GM12865 (cell line): ENCODE measurements at regions not wholly inside any gene's neighbourhood (a gene's known extent, or its start where the extent isn't known, plus 50 kb on each side); places are given as distances from the start of the nearest gene placed in this dataset.

ENCODE experiments used
- DNase-seq: peaks from one replicate; pipeline ENCODE4 v3.0.0; 2010; ENCODE audit warnings: low read depth
- H3K4me3 ChIP-seq: 2 replicates; pipeline ENCODE4 v1.5.1; 2011; ENCODE audit warnings: mild to moderate bottlenecking, low read depth, low read length, control low read depth
- TF ChIP-seq, protein P1 (sequence below): IDR thresholded peaks from 2 replicates; pipeline ENCODE4 v1.5.1; 2011; ENCODE audit warnings: low read length, control low read depth, low read depth, inconsistent platforms; ENCODE audit not compliant: insufficient read depth; ENCODE audit errors: missing control alignments

DNA sequence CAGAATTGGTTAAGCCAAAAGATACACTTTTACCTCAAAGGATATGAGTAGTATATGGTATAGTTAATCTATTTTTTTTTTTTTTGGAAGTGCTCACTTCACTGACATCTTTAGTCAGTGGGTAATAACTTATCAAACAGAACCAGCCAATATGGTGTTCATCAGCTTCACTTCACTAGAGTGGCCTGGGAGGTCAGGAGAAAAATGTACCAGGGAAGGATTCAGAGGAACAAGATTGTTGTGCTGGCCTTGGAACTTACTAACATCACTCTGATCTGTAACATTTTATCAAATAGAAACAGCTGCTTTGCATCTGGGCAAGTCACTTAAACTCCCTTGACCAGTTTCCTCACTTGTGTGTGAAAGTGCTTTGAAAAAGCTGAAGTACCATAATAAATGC, 962.7 kb downstream of the BCL11A start:
- TF ChIP-seq, protein P1, sequence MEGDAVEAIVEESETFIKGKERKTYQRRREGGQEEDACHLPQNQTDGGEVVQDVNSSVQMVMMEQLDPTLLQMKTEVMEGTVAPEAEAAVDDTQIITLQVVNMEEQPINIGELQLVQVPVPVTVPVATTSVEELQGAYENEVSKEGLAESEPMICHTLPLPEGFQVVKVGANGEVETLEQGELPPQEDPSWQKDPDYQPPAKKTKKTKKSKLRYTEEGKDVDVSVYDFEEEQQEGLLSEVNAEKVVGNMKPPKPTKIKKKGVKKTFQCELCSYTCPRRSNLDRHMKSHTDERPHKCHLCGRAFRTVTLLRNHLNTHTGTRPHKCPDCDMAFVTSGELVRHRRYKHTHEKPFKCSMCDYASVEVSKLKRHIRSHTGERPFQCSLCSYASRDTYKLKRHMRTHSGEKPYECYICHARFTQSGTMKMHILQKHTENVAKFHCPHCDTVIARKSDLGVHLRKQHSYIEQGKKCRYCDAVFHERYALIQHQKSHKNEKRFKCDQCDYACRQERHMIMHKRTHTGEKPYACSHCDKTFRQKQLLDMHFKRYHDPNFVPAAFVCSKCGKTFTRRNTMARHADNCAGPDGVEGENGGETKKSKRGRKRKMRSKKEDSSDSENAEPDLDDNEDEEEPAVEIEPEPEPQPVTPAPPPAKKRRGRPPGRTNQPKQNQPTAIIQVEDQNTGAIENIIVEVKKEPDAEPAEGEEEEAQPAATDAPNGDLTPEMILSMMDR: no peak
- no peak for DNase-seq

DNA sequence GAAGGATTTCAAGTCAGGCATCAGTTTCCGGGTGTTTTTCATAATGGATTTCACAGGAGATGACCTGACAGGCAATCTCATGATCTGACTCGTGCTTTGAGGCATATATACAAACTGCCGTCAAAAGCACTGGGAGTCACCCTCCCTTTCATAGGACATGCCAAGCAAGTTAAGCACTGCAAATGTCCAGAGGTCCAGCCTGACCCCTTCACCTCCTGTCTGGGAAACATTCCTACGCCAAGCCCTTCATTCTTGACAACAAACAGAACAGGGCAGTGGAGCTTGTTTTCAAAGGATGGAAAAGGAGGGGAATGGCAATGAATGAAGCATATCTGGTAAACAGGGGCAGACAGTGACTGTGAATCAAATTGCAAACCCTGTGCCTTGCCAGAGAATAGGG, 963.6 kb downstream of the BCL11A start:
- no peak for DNase-seq
- no peak overlapping the region for H3K4me3 ChIP-seq
- TF ChIP-seq, protein P1: no peak

More for the DNA sequence above, 962.7 kb downstream of the BCL11A start:
- no peak overlapping the region for H3K4me3 ChIP-seq

DNA sequence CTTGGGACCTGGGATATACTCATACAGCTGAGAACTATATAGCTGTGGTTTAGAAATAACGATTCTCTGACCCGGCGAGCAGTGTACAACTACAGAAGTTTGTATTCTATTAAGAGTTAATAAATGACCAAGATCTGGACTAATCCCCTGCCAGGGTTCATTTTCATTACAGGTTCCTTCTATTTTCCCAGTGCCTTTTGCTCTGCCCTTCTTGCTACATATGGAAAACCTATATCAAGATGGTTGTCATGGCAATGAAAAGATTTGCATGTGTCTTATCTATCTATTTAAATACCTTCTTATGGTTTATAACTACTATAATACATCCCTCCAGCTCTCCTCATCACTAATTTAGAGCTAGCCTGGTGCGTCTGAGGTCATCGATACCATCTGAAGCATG, 965.2 kb downstream of the BCL11A start:
- DNase-seq: no peak
- H3K4me3 ChIP-seq: no peak overlapping the region

DNA sequence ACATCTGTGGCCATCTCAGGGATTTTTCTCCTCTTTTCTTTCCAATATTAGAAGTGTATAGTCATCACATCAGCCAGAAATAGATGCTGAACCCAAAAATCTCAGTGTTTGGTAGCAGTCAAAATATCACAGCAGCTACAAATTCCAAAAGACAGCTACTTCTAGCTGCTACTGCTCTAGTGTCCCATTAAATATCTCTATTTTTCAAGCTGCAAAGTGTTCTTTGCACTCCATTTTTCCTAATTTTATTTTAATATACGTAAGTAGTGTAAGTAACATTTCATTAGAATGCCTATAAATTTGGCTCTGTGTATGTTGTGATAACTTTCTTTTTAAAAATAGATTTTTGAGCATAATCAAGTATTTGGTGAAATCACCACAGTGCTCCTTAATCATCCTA, 967.3 kb downstream of the BCL11A start:
- no peak overlapping the region for H3K4me3 ChIP-seq
- TF ChIP-seq, protein P1: no peak
- DNase-seq: no peak

More for the DNA sequence above, 965.2 kb downstream of the BCL11A start:
- TF ChIP-seq, protein P1: no peak

DNA sequence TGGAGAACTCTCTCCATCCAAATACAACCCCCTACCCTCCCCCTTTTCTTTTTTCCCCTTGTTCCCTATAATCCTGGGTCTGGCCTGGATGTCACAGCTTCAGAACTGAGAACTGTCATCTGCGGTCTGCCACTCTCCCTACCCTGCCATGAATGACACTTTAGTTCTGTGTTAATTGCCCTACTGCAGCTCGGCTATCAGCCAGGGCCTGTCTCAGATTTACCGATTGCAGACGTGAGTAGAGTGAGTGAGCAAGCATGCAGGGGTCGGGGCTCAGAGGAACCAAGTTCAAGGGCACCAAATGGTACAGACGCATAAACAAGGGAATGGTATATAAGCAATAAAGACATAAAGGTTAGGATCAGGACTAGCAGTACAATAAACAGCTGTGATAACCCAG, 967.8 kb downstream of the BCL11A start:
- no peak for DNase-seq
- TF ChIP-seq, protein P1: no peak
- no peak overlapping the region for H3K4me3 ChIP-seq

DNA sequence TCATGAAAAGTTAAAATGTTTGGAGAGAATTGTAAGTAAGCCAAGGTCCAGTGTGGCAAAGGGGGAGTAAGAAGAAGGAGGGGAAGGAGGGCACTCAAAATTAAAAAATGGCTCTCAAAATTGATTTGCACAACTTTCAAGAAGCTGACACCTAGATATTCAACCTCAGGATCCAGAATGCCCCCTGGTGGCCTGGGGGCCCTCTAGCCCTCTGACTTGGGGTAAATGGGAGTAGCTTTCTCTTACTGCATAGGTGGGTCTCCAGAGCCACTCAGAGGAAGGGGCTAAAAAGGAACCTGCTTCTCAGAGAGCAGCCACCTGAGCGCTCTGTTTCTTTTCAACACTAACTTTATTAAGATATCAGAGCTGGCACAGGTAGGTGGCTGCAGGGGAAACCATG, 968.5 kb downstream of the BCL11A start:
- H3K4me3 ChIP-seq: no peak overlapping the region
- TF ChIP-seq, protein P1: no peak
- DNase-seq: peak; percentile 21

DNA sequence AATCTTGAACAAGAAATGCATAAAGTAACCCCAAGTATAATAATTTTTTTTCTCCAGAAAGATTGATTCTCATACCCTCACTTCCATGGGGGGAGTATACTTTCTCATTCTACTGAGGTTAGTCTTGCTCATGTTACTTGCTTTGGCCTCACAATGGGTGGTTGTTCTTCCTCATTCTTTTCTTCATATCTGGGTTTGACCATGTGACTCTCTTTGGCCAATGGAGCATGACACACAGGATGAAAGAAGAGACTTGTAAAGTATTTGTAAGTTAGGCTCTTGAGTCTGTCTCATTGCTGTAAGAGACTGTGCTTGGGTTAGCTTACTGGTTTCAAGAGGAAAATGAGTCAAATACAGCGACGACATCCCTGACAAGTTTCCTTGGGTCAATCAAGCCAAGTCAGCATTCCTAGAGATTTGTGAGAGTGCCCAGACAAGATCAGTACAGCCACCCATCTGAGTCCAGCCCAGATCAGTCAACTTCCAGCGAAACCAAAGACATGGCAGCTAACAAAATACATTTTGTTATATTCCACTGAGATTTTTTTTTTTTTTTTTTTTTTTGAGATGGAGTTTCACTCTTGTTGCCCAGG, 970.2 kb downstream of the BCL11A start:
- TF ChIP-seq, protein P1: no peak
- H3K4me3 ChIP-seq: no peak overlapping the region
- no peak for DNase-seq
